ENCODE measurements at regions not wholly inside any gene's neighbourhood (a gene's known extent, or its start where the extent isn't known, plus 50 kb on each side); places are given as distances from the start of the nearest gene placed in this dataset.

DNA sequence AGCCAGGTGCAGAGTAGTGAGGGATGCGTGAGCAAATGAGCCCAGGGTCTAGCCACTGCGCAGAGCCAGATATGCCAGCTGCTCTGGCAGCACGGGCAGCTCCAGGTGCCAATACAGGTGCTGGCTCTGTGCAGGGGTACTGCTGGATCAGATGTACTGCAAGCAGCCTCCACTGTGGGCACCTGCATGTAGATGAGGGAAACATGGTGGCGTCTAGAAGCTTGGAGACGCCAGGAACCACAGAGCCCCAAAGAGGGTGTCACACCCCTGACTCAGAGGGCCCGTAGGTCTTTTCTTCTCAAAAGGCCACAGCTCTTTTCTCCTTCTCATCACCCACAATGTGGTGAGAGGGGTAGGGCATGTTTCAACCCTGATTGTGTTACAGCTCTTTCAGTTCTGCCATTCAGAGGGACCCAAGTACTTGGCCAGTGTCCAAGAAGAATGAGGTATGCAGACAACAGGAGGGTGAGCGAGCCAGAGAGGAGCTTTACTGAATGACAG lies 244.4 kb upstream of the SLITRK1 start:
- Histone ChIP-seq H3K36me3 (no peaks in the 10 kb centered on the region), H3K4me1 (ENCODE audit: insufficient read depth) (no peaks in the 10 kb centered on the region), H3K27me3 (no peaks in the 10 kb centered on the region), H3K9me3 (no peaks in the 10 kb centered on the region), H3K4me3 (no peak overlapping the region), H3K27ac (no peak overlapping the region)
- intact Hi-C loops (cut with DNase I): no loop called here
- 74 to 84% (median 81%) methylated on average over 7 of the region's 7 CpGs for WGBS, 3 donors
- no peak for DNase-seq
- TF ChIP-seq, protein P1, sequence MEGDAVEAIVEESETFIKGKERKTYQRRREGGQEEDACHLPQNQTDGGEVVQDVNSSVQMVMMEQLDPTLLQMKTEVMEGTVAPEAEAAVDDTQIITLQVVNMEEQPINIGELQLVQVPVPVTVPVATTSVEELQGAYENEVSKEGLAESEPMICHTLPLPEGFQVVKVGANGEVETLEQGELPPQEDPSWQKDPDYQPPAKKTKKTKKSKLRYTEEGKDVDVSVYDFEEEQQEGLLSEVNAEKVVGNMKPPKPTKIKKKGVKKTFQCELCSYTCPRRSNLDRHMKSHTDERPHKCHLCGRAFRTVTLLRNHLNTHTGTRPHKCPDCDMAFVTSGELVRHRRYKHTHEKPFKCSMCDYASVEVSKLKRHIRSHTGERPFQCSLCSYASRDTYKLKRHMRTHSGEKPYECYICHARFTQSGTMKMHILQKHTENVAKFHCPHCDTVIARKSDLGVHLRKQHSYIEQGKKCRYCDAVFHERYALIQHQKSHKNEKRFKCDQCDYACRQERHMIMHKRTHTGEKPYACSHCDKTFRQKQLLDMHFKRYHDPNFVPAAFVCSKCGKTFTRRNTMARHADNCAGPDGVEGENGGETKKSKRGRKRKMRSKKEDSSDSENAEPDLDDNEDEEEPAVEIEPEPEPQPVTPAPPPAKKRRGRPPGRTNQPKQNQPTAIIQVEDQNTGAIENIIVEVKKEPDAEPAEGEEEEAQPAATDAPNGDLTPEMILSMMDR (IDR thresholded peaks at IDR 0.05): no peak
- TF ChIP-seq POLR2A (IDR thresholded peaks at IDR 0.05): no peak
- TF ChIP-seq EP300 (IDR thresholded peaks at IDR 0.05): no peak

DNA sequence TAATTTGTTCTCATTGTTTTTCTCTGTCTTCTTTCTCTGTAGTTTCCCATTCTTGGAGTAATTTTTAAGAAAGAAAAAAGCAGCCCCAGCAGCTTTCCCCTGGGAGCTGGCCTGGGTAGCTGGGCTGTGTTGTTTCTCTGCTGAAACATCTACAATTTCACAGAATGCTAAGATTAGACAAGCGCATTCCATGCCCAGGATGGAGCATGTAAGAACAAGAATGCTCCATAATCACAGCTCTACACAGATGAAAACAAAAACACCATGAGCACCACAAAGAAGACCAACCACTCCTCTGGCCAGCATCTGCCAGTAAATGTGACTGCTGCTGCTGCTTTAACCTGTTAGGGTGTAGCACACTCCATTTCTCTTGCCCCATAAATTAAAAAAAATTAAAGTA lies 239.2 kb upstream of the SLITRK1 start:
- H3K27ac ChIP-seq: no peak overlapping the region
- no peaks in the 10 kb centered on the region for H3K9me3 ChIP-seq
- H3K27me3 ChIP-seq: no peaks in the 10 kb centered on the region
- H3K4me3 ChIP-seq: no peak overlapping the region
- no peaks in the 10 kb centered on the region for H3K4me1 ChIP-seq (ENCODE audit: insufficient read depth)
- H3K36me3 ChIP-seq: no peaks in the 10 kb centered on the region
- intact Hi-C loops (cut with DNase I): no loop called here
- 13 to 40% (median 22%) methylated on average over 1 of the region's 1 CpG for WGBS, 3 donors
- TF ChIP-seq EP300 (IDR thresholded peaks at IDR 0.05) (no peak), POLR2A (IDR thresholded peaks at IDR 0.05) (no peak)
- TF ChIP-seq, protein P1 (IDR thresholded peaks at IDR 0.05): no peak
- no peak for DNase-seq

DNA sequence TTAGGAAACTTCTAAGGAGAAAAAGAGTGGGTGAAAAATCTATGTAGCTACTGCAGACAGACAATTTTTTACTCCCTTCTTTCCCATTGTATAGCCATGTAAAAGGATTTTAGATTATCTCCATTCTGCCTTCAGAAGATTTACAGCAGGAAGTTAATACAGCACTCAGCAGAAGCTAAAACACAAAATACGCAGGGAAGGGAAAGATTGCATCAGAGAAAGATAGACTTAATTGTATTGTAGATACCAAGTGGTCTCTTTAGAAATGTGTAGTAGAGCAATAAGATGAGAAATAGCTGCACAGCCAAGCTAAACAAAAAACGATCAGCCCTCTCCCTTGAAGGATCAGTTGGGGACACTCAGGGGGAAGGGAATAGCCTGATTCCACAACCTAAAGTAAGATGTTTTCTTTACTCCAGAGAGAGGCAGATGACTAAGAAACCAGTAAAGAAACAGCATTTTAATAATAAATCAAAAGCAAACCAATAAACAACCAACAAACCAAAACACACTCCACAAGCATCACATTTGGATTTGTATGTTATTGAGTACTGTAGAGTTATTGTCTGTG lies 236.7 kb upstream of the SLITRK1 start:
- Histone ChIP-seq H3K4me1 (ENCODE audit: insufficient read depth) (no peaks in the 10 kb centered on the region), H3K27me3 (no peaks in the 10 kb centered on the region), H3K4me3 (no peak overlapping the region), H3K9me3 (no peaks in the 10 kb centered on the region), H3K27ac (no peak overlapping the region), H3K36me3 (no peaks in the 10 kb centered on the region)
- TF ChIP-seq POLR2A (IDR thresholded peaks at IDR 0.05) (no peak), EP300 (IDR thresholded peaks at IDR 0.05) (no peak)
- TF ChIP-seq, protein P1 (IDR thresholded peaks at IDR 0.05): no peak
- DNase-seq: no peak
- intact Hi-C loops (cut with DNase I): no loop called here
- 5 to 18% (median 6%) methylated on average over 2 of the region's 2 CpGs for WGBS, 3 donors

DNA sequence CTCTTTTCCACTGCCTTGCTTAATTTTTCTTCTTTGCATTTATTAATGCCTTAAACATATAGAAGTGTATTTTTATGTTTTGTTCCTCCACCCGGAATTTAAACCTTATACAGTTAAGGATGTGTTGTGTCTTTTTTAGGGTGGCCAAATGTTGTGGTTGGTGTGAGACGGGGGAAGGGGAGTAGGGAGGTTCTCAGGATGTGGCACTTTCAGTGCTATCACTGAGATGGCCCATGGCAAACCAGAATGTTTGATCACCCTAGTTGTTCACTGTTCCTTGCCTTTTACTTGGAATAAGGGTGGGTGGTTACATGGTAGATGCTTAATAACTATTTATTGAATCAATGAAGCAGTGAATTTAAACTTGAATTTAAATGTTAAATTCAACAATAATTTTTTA lies 216.0 kb upstream of the SLITRK1 start:
- H3K27ac ChIP-seq: no peak overlapping the region
- H3K27me3 ChIP-seq: no peaks in the 10 kb centered on the region
- 75 to 82% (median 76%) methylated on average over 2 of the region's 2 CpGs for WGBS, 3 donors
- TF ChIP-seq EP300 (IDR thresholded peaks at IDR 0.05) (no peak), POLR2A (IDR thresholded peaks at IDR 0.05) (no peak)
- TF ChIP-seq, protein P1 (IDR thresholded peaks at IDR 0.05): no peak
- DNase-seq: no peak
- H3K4me1 ChIP-seq (ENCODE audit: insufficient read depth): no peaks in the 10 kb centered on the region
- no peak overlapping the region for H3K4me3 ChIP-seq
- intact Hi-C loops (cut with DNase I): no loop called here
- no peaks in the 10 kb centered on the region for H3K9me3 ChIP-seq
- no peaks in the 10 kb centered on the region for H3K36me3 ChIP-seq
